ENCODE measurements at regions not wholly inside any gene's neighbourhood (a gene's known extent, or its start where the extent isn't known, plus 50 kb on each side); places are given as distances from the start of the nearest gene placed in this dataset.
"Not testable (repeated sequence)": the region's sequence is repeated elsewhere in the genome, so short reads cannot be mapped to it uniquely, and the experiment has no call there.

- DNase-seq, result no peak
These were observed 109.3 kb upstream of the B3GAT2 start for GRCh38 chr6:71066153-71066552.

- DNase-seq, result peak; percentile 33
These were observed 111.0 kb upstream of the B3GAT2 start for GRCh38 chr6:71067816-71068215.

GRCh38 chr6:71072508-71072907, 115.6 kb upstream of the B3GAT2 start:
- peak; percentile 94 for DNase-seq

- no peak for DNase-seq
These were observed 120.8 kb upstream of the B3GAT2 start for GRCh38 chr6:71077655-71078054.

GRCh38 chr6:71079677-71080076, 122.8 kb upstream of the B3GAT2 start:
- DNase-seq, result peak; percentile 43

- peak; percentile 43 for DNase-seq
These were observed 123.3 kb upstream of the B3GAT2 start for GRCh38 chr6:71080133-71080532.

GRCh38 chr6:71080826-71081225, 124.0 kb upstream of the B3GAT2 start:
- no peak for DNase-seq

- no peak for DNase-seq
These were observed 125.3 kb upstream of the B3GAT2 start for GRCh38 chr6:71082033-71082650.

- no peak for DNase-seq
These were observed 126.5 kb upstream of the B3GAT2 start for GRCh38 chr6:71083308-71083820.

GRCh38 chr6:71088166-71088565, 131.3 kb upstream of the B3GAT2 start:
- no peak for DNase-seq

GRCh38 chr6:71090217-71090616, 133.4 kb upstream of the B3GAT2 start:
- DNase-seq, result no peak

GRCh38 chr6:71091167-71091566, 134.3 kb upstream of the B3GAT2 start:
- DNase-seq, result no peak

- DNase-seq, result no peak
These were observed 135.1 kb upstream of the B3GAT2 start for GRCh38 chr6:71091956-71092355.

GRCh38 chr6:71097264-71097663, 140.4 kb upstream of the B3GAT2 start:
- DNase-seq, result not testable (repeated sequence)

- no peak for DNase-seq
These were observed 142.8 kb upstream of the B3GAT2 start for GRCh38 chr6:71099649-71100048.

- DNase-seq, result no peak
These were observed 146.3 kb upstream of the B3GAT2 start for GRCh38 chr6:71103130-71103529.

GRCh38 chr6:71103641-71104040, 146.8 kb upstream of the B3GAT2 start:
- DNase-seq, result no peak

GRCh38 chr6:71106276-71106675, 149.4 kb upstream of the B3GAT2 start:
- DNase-seq, result no peak

GRCh38 chr6:71107911-71108420, 151.1 kb upstream of the B3GAT2 start:
- peak; percentile 73 for DNase-seq

GRCh38 chr6:71114544-71114943, 157.7 kb upstream of the B3GAT2 start:
- DNase-seq, result no peak

- DNase-seq, result no peak
These were observed 158.1 kb upstream of the B3GAT2 start for GRCh38 chr6:71114986-71115385.

GRCh38 chr6:71119560-71119959, 162.7 kb upstream of the B3GAT2 start:
- DNase-seq, result no peak

GRCh38 chr6:71123051-71123450, 165.6 kb upstream of the OGFRL1 start:
- DNase-seq, result no peak

GRCh38 chr6:71124340-71124739, 164.3 kb upstream of the OGFRL1 start:
- no peak for DNase-seq

GRCh38 chr6:71125216-71125615, 163.4 kb upstream of the OGFRL1 start:
- no peak for DNase-seq
